ENCODE measurements at regions not wholly inside any gene's neighbourhood (a gene's known extent, or its start where the extent isn't known, plus 50 kb on each side); places are given as distances from the start of the nearest gene placed in this dataset.

- no peak for TF ChIP-seq ELF2 (CRISPR knock-in tag; IDR thresholded peaks at IDR 0.05)
- no peak for TF ChIP-seq ZFP36 (IDR thresholded peaks at IDR 0.05; ENCODE audit: low read depth, low read length, partially characterized antibody)
- TF ChIP-seq MAFK (IDR thresholded peaks at IDR 0.05; ENCODE audit: low read length), result no peak
- TF ChIP-seq SFPQ (IDR thresholded peaks at IDR 0.05; ENCODE audit: low read depth, low read length), result no peak
- no peak for TF ChIP-seq GTF2E2 (tag; IDR thresholded peaks at IDR 0.05)
- no peak for TF ChIP-seq ARID4B (CRISPR knock-in tag; IDR thresholded peaks at IDR 0.05)
- no peak for TF ChIP-seq ATF6 (CRISPR knock-in tag; IDR thresholded peaks at IDR 0.05)
- no peak for TF ChIP-seq HNRNPUL1 (IDR thresholded peaks at IDR 0.05; ENCODE audit: low read length)
- no peak for TF ChIP-seq ZNF717 (CRISPR knock-in tag; IDR thresholded peaks at IDR 0.05)
- no peak for TF ChIP-seq ZNF561 (CRISPR knock-in tag; conservative IDR thresholded peaks at IDR 0.05)
- TF ChIP-seq FOXO4 (CRISPR knock-in tag; IDR thresholded peaks at IDR 0.05), result no peak
- TF ChIP-seq CCNT2 (IDR thresholded peaks at IDR 0.05; ENCODE audit: borderline replicate concordance, extremely low read depth, insufficient read length, low read depth, low read length), result no peak
- no peak for TF ChIP-seq FOXP1 (CRISPR knock-in tag; IDR thresholded peaks at IDR 0.05)
- no peak for TF ChIP-seq GATAD2B (IDR thresholded peaks at IDR 0.05; ENCODE audit: borderline replicate concordance)
- ATAC-seq, result no peak
These were observed 663.3 kb upstream of the HS6ST1 start for GRCh38 chr2:128982001-128982400.

More at GRCh38 chr2:128982001-128982400, 663.3 kb upstream of the HS6ST1 start:
- Histone ChIP-seq H3K9me3 (replicated peaks; ENCODE audit: control insufficient read depth, insufficient read depth, low read depth, low read length) (no peaks in the 10 kb centered on the region), H3K4me1 (replicated peaks in 1 of 2; ENCODE audit: control insufficient read depth in 2 of 2, insufficient read depth in 2 of 2, low read length in 2 of 2) (no peaks in the 10 kb centered on the region; a peak in 1 of 5 replicates), H3K4me2 (ENCODE audit: insufficient read depth, low read length) (no peak overlapping the region), H3K79me2 (ENCODE audit: control insufficient read depth, insufficient read depth, low read length) (no peaks in the 10 kb centered on the region), H3K9me1 (ENCODE audit: control insufficient read depth, insufficient read depth, low read length) (no peaks in the 10 kb centered on the region), H4K20me1 (replicated peaks; ENCODE audit: control insufficient read depth, insufficient read depth, low read length) (no peaks in the 10 kb centered on the region), H2AFZ (ENCODE audit: low read depth, low read length) (no peak overlapping the region), H3K27ac (ENCODE audit: extremely low read depth, low read depth, low read length) (no peak overlapping the region), H3K4me3 (no peak overlapping the region), H3K9ac (ENCODE audit: insufficient read depth in 1 of 2, low read depth in 2 of 2, low read length in 2 of 2) (no peak overlapping the region), H3K36me3 (ENCODE audit: control insufficient read depth, insufficient read depth, low read length) (no peaks in the 10 kb centered on the region), H3K27me3 (ENCODE audit: control insufficient read depth in 2 of 2, insufficient read depth in 2 of 2, low read length in 2 of 2) (peaks cover 0 to 7% of the 10 kb centered on the region in 2 experiments; a peak in 1 of 5 replicates)
- ChIA-PET CTCF (ENCODE audit: low intra/inter-chr PET ratio) (no interaction called here), POLR2A (no interaction called here)
- 1% methylated on average over 4 of the region's 5 CpGs for WGBS (ENCODE audit: insufficient coverage, low coverage, missing lambda C conversion rate)
- no peak for DNase-seq (ENCODE audit: extremely low read depth in 1 of 4, low spot score in 3 of 4)
- intact Hi-C loops (cut with micrococcal nuclease), result no loop called here
- in situ Hi-C loops (cut with MboI), result no loop called here
- no peak for FAIRE-seq
- no TSS peak for BruUV-seq (replicated peaks)
